Loucy (cell line): ENCODE measurements at regions not wholly inside any gene's neighbourhood (a gene's known extent, or its start where the extent isn't known, plus 50 kb on each side); places are given as distances from the start of the nearest gene placed in this dataset.

Source experiments
- H2AFZ ChIP-seq: fragments of 200-600 bp; sonication (generic); 2 replicates; pipeline ENCODE4 v1.6.0; 2016; ENCODE audit warnings: antibody characterized with exemption, mild to moderate bottlenecking, low read length, moderate library complexity
- H3F3A ChIP-seq: fragments of 200-600 bp; 2 replicates; pipeline ENCODE4 v1.6.0; 2016; ENCODE audit warnings: antibody characterized with exemption, low read depth, mild to moderate bottlenecking
- H3K27me3 ChIP-seq: fragments of 200-600 bp; sonication (generic); 2 replicates; pipeline ENCODE4 v1.6.1; 2014; ENCODE audit warnings: low read length, mild to moderate bottlenecking; ENCODE audit not compliant: insufficient read depth, poor library complexity, severe bottlenecking
- H3K36me3 ChIP-seq: fragments of 200-600 bp; sonication (generic); 2 replicates; pipeline ENCODE4 v1.6.1; 2016; ENCODE audit warnings: low read length; ENCODE audit not compliant: insufficient read depth
- H3K4me1 ChIP-seq: fragments of 200-600 bp; sonication (generic); 2 replicates; pipeline ENCODE4 v1.5.1; 2014; ENCODE audit warnings: low read length, mild to moderate bottlenecking; ENCODE audit not compliant: insufficient read depth, poor library complexity, severe bottlenecking
- H3K4me2 ChIP-seq: fragments of 200-600 bp; sonication (generic); 2 replicates; pipeline ENCODE4 v1.6.0; 2014; ENCODE audit warnings: antibody characterized with exemption, low read length, low read depth, mild to moderate bottlenecking; ENCODE audit not compliant: poor library complexity, severe bottlenecking
- H3K4me3 ChIP-seq: fragments of 200-600 bp; sonication (generic); 2 replicates; pipeline ENCODE4 v1.5.1; 2014; ENCODE audit warnings: low read length, mild to moderate bottlenecking, mixed read lengths; ENCODE audit not compliant: poor library complexity, severe bottlenecking
- H3K79me2 ChIP-seq: fragments of 200-600 bp; sonication (generic); 2 replicates; pipeline ENCODE4 v1.6.1; 2014; ENCODE audit warnings: low read length; ENCODE audit not compliant: insufficient read depth
- H3K9ac ChIP-seq: fragments of 200-600 bp; sonication (generic); 2 replicates; pipeline ENCODE4 v1.6.0; 2014; ENCODE audit warnings: mild to moderate bottlenecking, low read depth, low read length, moderate library complexity; ENCODE audit not compliant: poor library complexity, severe bottlenecking
- H3K9me2 ChIP-seq: fragments of 200-600 bp; sonication (generic); replicated peaks from 2 replicates; pipeline ENCODE4 v1.6.1; 2016; ENCODE audit warnings: low read depth, low read length, mixed read lengths
- H3K9me3 ChIP-seq: fragments of 200-600 bp; sonication (generic); 2 replicates; pipeline ENCODE4 v1.6.1; 2014; ENCODE audit warnings: mild to moderate bottlenecking, antibody characterized with exemption, low read length, low read depth; ENCODE audit not compliant: insufficient read depth
- H4K20me1 ChIP-seq: fragments of 200-600 bp; sonication (generic); 2 replicates; pipeline ENCODE4 v1.6.0; 2014; ENCODE audit warnings: antibody characterized with exemption, low read length, mild to moderate bottlenecking; ENCODE audit not compliant: insufficient read depth, poor library complexity, severe bottlenecking
- EZH2phosphoT487 ChIP-seq: fragments of 200-600 bp; IDR thresholded peaks from 2 replicates; pipeline ENCODE4 v1.6.1; 2018; ENCODE audit warnings: antibody characterized with exemption, mild to moderate bottlenecking, moderate library complexity, borderline replicate concordance
- TF ChIP-seq, protein P1 (sequence below): fragments of 200-600 bp; sonication (generic); conservative IDR thresholded peaks from 2 replicates; pipeline ENCODE4 v1.5.1; 2014; ENCODE audit warnings: mild to moderate bottlenecking, antibody characterized with exemption, low read length

DNA sequence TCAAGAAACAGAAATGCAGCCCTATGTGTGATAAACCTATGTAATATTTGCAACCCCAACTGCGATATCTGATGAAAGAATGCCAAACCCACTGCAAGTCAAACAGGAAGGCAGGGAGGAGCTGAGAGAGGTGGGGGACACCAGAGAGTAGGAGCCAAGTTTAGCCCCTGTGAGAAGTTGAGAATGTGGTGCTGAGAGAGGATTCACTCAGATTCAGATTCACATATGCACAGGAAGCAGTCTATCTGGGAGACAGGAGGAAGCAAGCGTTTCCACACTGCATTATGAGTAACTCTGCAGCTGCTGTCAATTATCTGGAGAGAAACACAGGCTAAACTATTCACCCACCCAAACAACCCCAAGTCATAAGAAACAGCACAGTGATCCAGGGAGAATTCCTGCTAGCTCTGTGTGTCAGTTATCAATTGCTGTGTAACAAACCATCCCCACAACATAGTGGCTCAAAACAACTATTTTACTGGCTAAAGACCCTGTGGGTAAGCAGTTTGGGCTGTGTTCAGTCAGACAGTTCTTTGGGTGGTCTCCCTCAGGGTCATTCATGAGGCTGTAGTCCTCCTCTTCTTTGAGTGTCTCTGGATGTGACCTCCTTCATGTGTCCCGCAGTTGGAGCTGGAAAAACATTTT, 161.9 kb upstream of the RAI14 start:
- H2AFZ ChIP-seq, result no peak overlapping the region
- no peak overlapping the region for H3K4me2 ChIP-seq
- peaks cover 29% of the 10 kb centered on the region for H3K4me1 ChIP-seq
- H3K4me3 ChIP-seq, result no peak overlapping the region
- H3K9me3 ChIP-seq, result no peaks in the 10 kb centered on the region
- H3K27me3 ChIP-seq, result no peaks in the 10 kb centered on the region
- H3K36me3 ChIP-seq, result no peaks in the 10 kb centered on the region
- TF ChIP-seq, protein P1, sequence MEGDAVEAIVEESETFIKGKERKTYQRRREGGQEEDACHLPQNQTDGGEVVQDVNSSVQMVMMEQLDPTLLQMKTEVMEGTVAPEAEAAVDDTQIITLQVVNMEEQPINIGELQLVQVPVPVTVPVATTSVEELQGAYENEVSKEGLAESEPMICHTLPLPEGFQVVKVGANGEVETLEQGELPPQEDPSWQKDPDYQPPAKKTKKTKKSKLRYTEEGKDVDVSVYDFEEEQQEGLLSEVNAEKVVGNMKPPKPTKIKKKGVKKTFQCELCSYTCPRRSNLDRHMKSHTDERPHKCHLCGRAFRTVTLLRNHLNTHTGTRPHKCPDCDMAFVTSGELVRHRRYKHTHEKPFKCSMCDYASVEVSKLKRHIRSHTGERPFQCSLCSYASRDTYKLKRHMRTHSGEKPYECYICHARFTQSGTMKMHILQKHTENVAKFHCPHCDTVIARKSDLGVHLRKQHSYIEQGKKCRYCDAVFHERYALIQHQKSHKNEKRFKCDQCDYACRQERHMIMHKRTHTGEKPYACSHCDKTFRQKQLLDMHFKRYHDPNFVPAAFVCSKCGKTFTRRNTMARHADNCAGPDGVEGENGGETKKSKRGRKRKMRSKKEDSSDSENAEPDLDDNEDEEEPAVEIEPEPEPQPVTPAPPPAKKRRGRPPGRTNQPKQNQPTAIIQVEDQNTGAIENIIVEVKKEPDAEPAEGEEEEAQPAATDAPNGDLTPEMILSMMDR, result no peak
- no peak for TF ChIP-seq EZH2phosphoT487
- H3K9me2 ChIP-seq, result no peaks in the 10 kb centered on the region
- H3K9ac ChIP-seq, result no peak overlapping the region
- H4K20me1 ChIP-seq, result no peaks in the 10 kb centered on the region
- no peaks in the 10 kb centered on the region for H3F3A ChIP-seq
- no peaks in the 10 kb centered on the region for H3K79me2 ChIP-seq

DNA sequence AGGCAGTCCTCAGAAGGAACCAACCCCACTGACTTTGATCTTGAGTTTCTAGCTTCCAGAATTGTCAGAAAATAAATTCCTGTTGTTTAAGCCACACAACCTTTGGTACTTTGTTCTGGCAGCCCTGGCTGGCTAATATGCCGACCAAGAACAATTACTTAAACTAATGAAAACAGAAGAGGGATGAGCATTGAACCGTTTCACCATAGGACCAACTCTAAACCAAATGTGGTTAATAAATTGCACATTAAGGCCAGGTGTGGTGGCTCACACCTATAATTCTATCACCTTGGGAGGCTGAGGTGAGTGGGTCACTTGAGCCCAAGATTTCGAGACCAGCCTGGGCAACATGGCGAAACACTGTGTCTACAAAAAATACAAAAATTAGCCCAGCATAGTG, 160.9 kb upstream of the RAI14 start:
- Histone ChIP-seq H3K36me3 (no peaks in the 10 kb centered on the region), H3K4me2 (no peak overlapping the region), H4K20me1 (no peaks in the 10 kb centered on the region), H3K4me3 (no peak overlapping the region), H3K9me2 (no peaks in the 10 kb centered on the region), H3K9ac (no peak overlapping the region), H3K9me3 (no peaks in the 10 kb centered on the region), H3K27me3 (no peaks in the 10 kb centered on the region), H3K4me1 (peaks cover 33% of the 10 kb centered on the region), H3K79me2 (no peaks in the 10 kb centered on the region), H2AFZ (no peak overlapping the region), H3F3A (no peaks in the 10 kb centered on the region)
- TF ChIP-seq EZH2phosphoT487, result no peak
- TF ChIP-seq, protein P1, result no peak

DNA sequence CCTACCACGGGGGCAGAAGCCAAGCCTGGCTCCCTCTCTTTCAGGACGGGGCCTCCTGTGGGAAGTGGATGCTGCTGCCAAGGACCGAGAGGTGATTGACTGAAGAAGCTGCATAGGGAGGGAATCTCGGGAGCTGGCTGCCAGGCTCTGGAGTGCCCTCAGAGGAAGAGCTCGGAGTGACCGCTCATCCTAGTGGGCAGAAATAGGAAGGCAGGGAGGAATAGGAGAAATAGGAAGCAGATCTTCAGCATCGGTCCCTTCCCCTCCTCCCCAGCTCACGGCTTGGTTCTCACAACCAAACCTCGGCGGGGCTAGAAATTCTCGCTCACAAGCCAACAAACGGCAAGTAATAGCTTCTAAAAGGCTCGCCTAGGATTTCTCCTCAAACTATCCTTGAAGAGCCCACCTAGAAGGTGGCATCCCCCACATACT, 159.9 kb upstream of the RAI14 start:
- Histone ChIP-seq H3K4me3 (no peak overlapping the region), H3K36me3 (no peaks in the 10 kb centered on the region), H4K20me1 (no peaks in the 10 kb centered on the region), H3F3A (no peaks in the 10 kb centered on the region), H3K79me2 (no peaks in the 10 kb centered on the region), H3K9ac (no peak overlapping the region), H3K27me3 (no peaks in the 10 kb centered on the region), H3K4me2 (no peak overlapping the region), H3K9me2 (no peaks in the 10 kb centered on the region), H3K4me1 (peaks cover 33% of the 10 kb centered on the region), H2AFZ (no peak overlapping the region), H3K9me3 (no peaks in the 10 kb centered on the region)
- TF ChIP-seq EZH2phosphoT487, result no peak
- TF ChIP-seq, protein P1, result no peak
